ENCODE measurements at regions not wholly inside any gene's neighbourhood (a gene's known extent, or its start where the extent isn't known, plus 50 kb on each side); places are given as distances from the start of the nearest gene placed in this dataset.
"Not testable (repeated sequence)": the region's sequence is repeated elsewhere in the genome, so short reads cannot be mapped to it uniquely, and the experiment has no call there.

GRCh38 chr11:95417832-95418231, 186.8 kb upstream of the SESN3 start:
- no peak overlapping the region for H3K4me3 ChIP-seq (ENCODE audit: low read length)
- TF ChIP-seq ZNF274 (IDR thresholded peaks at IDR 0.05; ENCODE audit: low read depth, low read length) = no peak

- no peak for TF ChIP-seq ZNF274 (IDR thresholded peaks at IDR 0.05; ENCODE audit: low read depth, low read length)
- no peak overlapping the region for H3K4me3 ChIP-seq (ENCODE audit: low read length)
Observed at GRCh38 chr11:95415837-95416304, 184.9 kb upstream of the SESN3 start.

- H3K4me3 ChIP-seq (ENCODE audit: low read length) = no peak overlapping the region
- TF ChIP-seq ZNF274 (IDR thresholded peaks at IDR 0.05; ENCODE audit: low read depth, low read length) = no peak
Observed at GRCh38 chr11:95414217-95414616, 183.2 kb upstream of the SESN3 start.

GRCh38 chr11:95413761-95414160, 182.8 kb upstream of the SESN3 start:
- H3K4me3 ChIP-seq (ENCODE audit: low read length) = no peak overlapping the region
- no peak for TF ChIP-seq ZNF274 (IDR thresholded peaks at IDR 0.05; ENCODE audit: low read depth, low read length)

- no peak overlapping the region for H3K4me3 ChIP-seq (ENCODE audit: low read length)
- TF ChIP-seq ZNF274 (IDR thresholded peaks at IDR 0.05; ENCODE audit: low read depth, low read length) = no peak
Observed at GRCh38 chr11:95413021-95413420, 182.0 kb upstream of the SESN3 start.

GRCh38 chr11:95412074-95412473, 181.1 kb upstream of the SESN3 start:
- TF ChIP-seq ZNF274 (IDR thresholded peaks at IDR 0.05; ENCODE audit: low read depth, low read length) = no peak
- H3K4me3 ChIP-seq (ENCODE audit: low read length) = no peak overlapping the region

GRCh38 chr11:95410707-95411106, 179.7 kb upstream of the SESN3 start:
- H3K4me3 ChIP-seq (ENCODE audit: low read length) = not testable (repeated sequence)

- TF ChIP-seq ZNF274 (IDR thresholded peaks at IDR 0.05; ENCODE audit: low read depth, low read length) = no peak
- no peak overlapping the region for H3K4me3 ChIP-seq (ENCODE audit: low read length)
Observed at GRCh38 chr11:95406271-95406670, 175.3 kb upstream of the SESN3 start.

GRCh38 chr11:95404370-95404769, 173.4 kb upstream of the SESN3 start:
- H3K4me3 ChIP-seq (ENCODE audit: low read length) = no peak overlapping the region
- no peak for TF ChIP-seq ZNF274 (IDR thresholded peaks at IDR 0.05; ENCODE audit: low read depth, low read length)

GRCh38 chr11:95398437-95399112, 167.6 kb upstream of the SESN3 start:
- H3K4me3 ChIP-seq (ENCODE audit: low read length) = no peak overlapping the region
- no peak for TF ChIP-seq ZNF274 (IDR thresholded peaks at IDR 0.05; ENCODE audit: low read depth, low read length)

GRCh38 chr11:95392644-95393043, 161.6 kb upstream of the SESN3 start:
- no peak for TF ChIP-seq ZNF274 (IDR thresholded peaks at IDR 0.05; ENCODE audit: low read depth, low read length)
- no peak overlapping the region for H3K4me3 ChIP-seq (ENCODE audit: low read length)

- H3K4me3 ChIP-seq (ENCODE audit: low read length) = no peak overlapping the region
- TF ChIP-seq ZNF274 (IDR thresholded peaks at IDR 0.05; ENCODE audit: low read depth, low read length) = no peak
Observed at GRCh38 chr11:95389427-95389826, 158.4 kb upstream of the SESN3 start.

GRCh38 chr11:95388086-95388485, 157.1 kb upstream of the SESN3 start:
- TF ChIP-seq ZNF274 (IDR thresholded peaks at IDR 0.05; ENCODE audit: low read depth, low read length) = no peak

GRCh38 chr11:95387325-95387724, 156.3 kb upstream of the SESN3 start:
- no peak overlapping the region for H3K4me3 ChIP-seq (ENCODE audit: low read length)
- no peak for TF ChIP-seq ZNF274 (IDR thresholded peaks at IDR 0.05; ENCODE audit: low read depth, low read length)

More at GRCh38 chr11:95388086-95388485, 157.1 kb upstream of the SESN3 start:
- H3K4me3 ChIP-seq (ENCODE audit: low read length) = no peak overlapping the region

GRCh38 chr11:95385577-95385976, 154.6 kb upstream of the SESN3 start:
- TF ChIP-seq ZNF274 (IDR thresholded peaks at IDR 0.05; ENCODE audit: low read depth, low read length) = no peak
- no peak overlapping the region for H3K4me3 ChIP-seq (ENCODE audit: low read length)

- TF ChIP-seq ZNF274 (IDR thresholded peaks at IDR 0.05; ENCODE audit: low read depth, low read length) = no peak
- no peak overlapping the region for H3K4me3 ChIP-seq (ENCODE audit: low read length)
Observed at GRCh38 chr11:95379479-95379878, 148.5 kb upstream of the SESN3 start.
